HG03520 (cell line): ENCODE measurements at regions not wholly inside any gene's neighbourhood (a gene's known extent, or its start where the extent isn't known, plus 50 kb on each side); places are given as distances from the start of the nearest gene placed in this dataset.

Experiments
- ATAC-seq: cut with Tn5 transposase; IDR thresholded peaks from one replicate; pipeline ENCODE4 v1.9.1; 2021; ENCODE audit warnings: mild to moderate bottlenecking, moderate library complexity; ENCODE audit not compliant: unreplicated experiment

GRCh38 chr15:36370051-36370730, 209.2 kb upstream of the CDIN1 start:
- ATAC-seq = no peak

GRCh38 chr15:36370731-36371112, 208.7 kb upstream of the CDIN1 start:
- no peak for ATAC-seq

- ATAC-seq = no peak
Measured at GRCh38 chr15:36371509-36371908, 207.9 kb upstream of the CDIN1 start.

GRCh38 chr15:36372968-36373367, 206.5 kb upstream of the CDIN1 start:
- no peak for ATAC-seq

- ATAC-seq = no peak
Measured at GRCh38 chr15:36373550-36373949, 205.9 kb upstream of the CDIN1 start.

- no peak for ATAC-seq
Measured at GRCh38 chr15:36389107-36389506, 190.3 kb upstream of the CDIN1 start.

- no peak for ATAC-seq
Measured at GRCh38 chr15:36390491-36390890, 188.9 kb upstream of the CDIN1 start.

GRCh38 chr15:36392676-36393266, 186.7 kb upstream of the CDIN1 start:
- ATAC-seq = no peak

- ATAC-seq = no peak
Measured at GRCh38 chr15:36398212-36398611, 181.2 kb upstream of the CDIN1 start.

- no peak for ATAC-seq
Measured at GRCh38 chr15:36399276-36399675, 180.2 kb upstream of the CDIN1 start.

GRCh38 chr15:36400936-36401585, 178.4 kb upstream of the CDIN1 start:
- no peak for ATAC-seq

GRCh38 chr15:36401586-36401966, 177.8 kb upstream of the CDIN1 start:
- ATAC-seq = no peak

- no peak for ATAC-seq
Measured at GRCh38 chr15:36403351-36403750, 176.1 kb upstream of the CDIN1 start.

- ATAC-seq = no peak
Measured at GRCh38 chr15:36406366-36406765, 173.1 kb upstream of the CDIN1 start.

- ATAC-seq = no peak
Measured at GRCh38 chr15:36406911-36407310, 172.5 kb upstream of the CDIN1 start.

- ATAC-seq = no peak
Measured at GRCh38 chr15:36407647-36408046, 171.8 kb upstream of the CDIN1 start.

- ATAC-seq = no peak
Measured at GRCh38 chr15:36409819-36410218, 169.6 kb upstream of the CDIN1 start.

- ATAC-seq = no peak
Measured at GRCh38 chr15:36414670-36415069, 164.8 kb upstream of the CDIN1 start.

- ATAC-seq = no peak
Measured at GRCh38 chr15:36415643-36416042, 163.8 kb upstream of the CDIN1 start.

- no peak for ATAC-seq
Measured at GRCh38 chr15:36422631-36423030, 156.8 kb upstream of the CDIN1 start.

GRCh38 chr15:36426691-36427090, 152.7 kb upstream of the CDIN1 start:
- ATAC-seq = no peak

- no peak for ATAC-seq
Measured at GRCh38 chr15:36428102-36428845, 151.2 kb upstream of the CDIN1 start.
